Suprapubic skin (tissue), 4 donors: ENCODE measurements at regions not wholly inside any gene's neighbourhood (a gene's known extent, or its start where the extent isn't known, plus 50 kb on each side); places are given as distances from the start of the nearest gene placed in this dataset.
A peak's percentile ranks its signal among the peaks of the same experiment; 100 is the strongest.

Source experiments
- DNase-seq, 2 donors: peaks; one replicate each; pipeline ENCODE4 v3.0.0-alpha.2; 2019; ENCODE audit warnings: low spot score in 2 of 2
- H3K27ac ChIP-seq: fragments of 200-600 bp; sonication (generic); one replicate; pipeline ENCODE4 v1.5.1; 2019
- H3K27me3 ChIP-seq: fragments of 200-600 bp; sonication (generic); one replicate; pipeline ENCODE4 v1.5.1; 2019
- H3K36me3 ChIP-seq: fragments of 200-600 bp; sonication (generic); one replicate; pipeline ENCODE4 v1.5.1; 2019
- H3K4me1 ChIP-seq: fragments of 200-600 bp; sonication (generic); one replicate; pipeline ENCODE4 v1.5.1; 2019
- H3K4me3 ChIP-seq: fragments of 200-600 bp; sonication (generic); one replicate; pipeline ENCODE4 v1.5.1; 2019; ENCODE audit warnings: mild to moderate bottlenecking
- H3K9me3 ChIP-seq: fragments of 200-600 bp; sonication (generic); one replicate; pipeline ENCODE4 v1.5.1; 2019
- EP300 ChIP-seq: sonication (generic); formaldehyde crosslinking; IDR thresholded peaks from one replicate; pipeline ENCODE4 v1.6.1; 2017; ENCODE audit warnings: antibody characterized with exemption
- POLR2A ChIP-seq, 2 donors: fragments of 450-650 bp; IDR thresholded peaks; one replicate each; pipeline ENCODE4 v1.6.1; 2017; ENCODE audit warnings: antibody characterized with exemption in 2 of 2, mild to moderate bottlenecking in 2 of 2, moderate library complexity in 2 of 2
- POLR2AphosphoS5 ChIP-seq, 3 donors: sonication (generic); formaldehyde crosslinking; IDR thresholded peaks; one replicate each; pipeline ENCODE4 v1.6.1; 2017; ENCODE audit warnings: antibody characterized with exemption in 3 of 3
- WGBS: methylation state at CpG from one replicate; pipeline ENCODE4 v1.1.5; 2018; 5-methylcytosine and 5-hydroxymethylcytosine counted together
- TF ChIP-seq, protein P1 (sequence below), 2 donors: fragments of 200-600 bp in 1 of 2; fragments of 450-650 bp in 1 of 2; sonication (generic) in 1 of 2; IDR thresholded peaks; one replicate each; pipeline ENCODE4 v1.5.1; 2016 to 2019; ENCODE audit warnings: antibody characterized with exemption in 2 of 2, mild to moderate bottlenecking in 1 of 2, moderate library complexity in 1 of 2

DNA sequence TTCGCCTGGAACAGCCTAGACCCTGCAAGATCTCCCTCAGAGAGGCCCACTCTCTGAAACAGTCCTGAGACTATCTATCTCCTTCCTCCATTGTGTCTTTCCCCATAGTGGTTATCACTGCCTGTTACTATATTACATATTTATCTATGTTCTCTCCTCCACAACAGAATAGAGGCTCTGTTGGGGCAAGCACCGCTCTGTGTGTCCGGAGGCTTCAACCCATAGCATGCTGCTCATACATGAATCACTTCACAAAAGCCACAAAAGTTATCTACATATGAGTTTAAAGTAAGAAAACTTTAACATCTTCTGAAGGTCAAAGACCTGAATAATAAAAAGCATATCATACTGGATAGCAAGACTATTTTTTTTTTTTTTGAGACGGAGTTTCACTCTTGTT, 242.1 kb upstream of the HS6ST1 start:
- H3K9me3 ChIP-seq, result no peaks in the 10 kb centered on the region
- no peaks in the 10 kb centered on the region for H3K36me3 ChIP-seq
- TF ChIP-seq, protein P1, sequence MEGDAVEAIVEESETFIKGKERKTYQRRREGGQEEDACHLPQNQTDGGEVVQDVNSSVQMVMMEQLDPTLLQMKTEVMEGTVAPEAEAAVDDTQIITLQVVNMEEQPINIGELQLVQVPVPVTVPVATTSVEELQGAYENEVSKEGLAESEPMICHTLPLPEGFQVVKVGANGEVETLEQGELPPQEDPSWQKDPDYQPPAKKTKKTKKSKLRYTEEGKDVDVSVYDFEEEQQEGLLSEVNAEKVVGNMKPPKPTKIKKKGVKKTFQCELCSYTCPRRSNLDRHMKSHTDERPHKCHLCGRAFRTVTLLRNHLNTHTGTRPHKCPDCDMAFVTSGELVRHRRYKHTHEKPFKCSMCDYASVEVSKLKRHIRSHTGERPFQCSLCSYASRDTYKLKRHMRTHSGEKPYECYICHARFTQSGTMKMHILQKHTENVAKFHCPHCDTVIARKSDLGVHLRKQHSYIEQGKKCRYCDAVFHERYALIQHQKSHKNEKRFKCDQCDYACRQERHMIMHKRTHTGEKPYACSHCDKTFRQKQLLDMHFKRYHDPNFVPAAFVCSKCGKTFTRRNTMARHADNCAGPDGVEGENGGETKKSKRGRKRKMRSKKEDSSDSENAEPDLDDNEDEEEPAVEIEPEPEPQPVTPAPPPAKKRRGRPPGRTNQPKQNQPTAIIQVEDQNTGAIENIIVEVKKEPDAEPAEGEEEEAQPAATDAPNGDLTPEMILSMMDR (IDR thresholded peaks at IDR 0.05), result no peak
- TF ChIP-seq POLR2AphosphoS5 (IDR thresholded peaks at IDR 0.05) (no peak), EP300 (no peak), POLR2A (IDR thresholded peaks at IDR 0.05) (no peak)
- H3K4me1 ChIP-seq, result peaks cover 14% of the 10 kb centered on the region
- no peak overlapping the region for H3K4me3 ChIP-seq
- no peaks in the 10 kb centered on the region for H3K27me3 ChIP-seq
- H3K27ac ChIP-seq, result no peak overlapping the region
- no peak for DNase-seq
- 96% methylated on average over 4 of the region's 4 CpGs for WGBS

DNA sequence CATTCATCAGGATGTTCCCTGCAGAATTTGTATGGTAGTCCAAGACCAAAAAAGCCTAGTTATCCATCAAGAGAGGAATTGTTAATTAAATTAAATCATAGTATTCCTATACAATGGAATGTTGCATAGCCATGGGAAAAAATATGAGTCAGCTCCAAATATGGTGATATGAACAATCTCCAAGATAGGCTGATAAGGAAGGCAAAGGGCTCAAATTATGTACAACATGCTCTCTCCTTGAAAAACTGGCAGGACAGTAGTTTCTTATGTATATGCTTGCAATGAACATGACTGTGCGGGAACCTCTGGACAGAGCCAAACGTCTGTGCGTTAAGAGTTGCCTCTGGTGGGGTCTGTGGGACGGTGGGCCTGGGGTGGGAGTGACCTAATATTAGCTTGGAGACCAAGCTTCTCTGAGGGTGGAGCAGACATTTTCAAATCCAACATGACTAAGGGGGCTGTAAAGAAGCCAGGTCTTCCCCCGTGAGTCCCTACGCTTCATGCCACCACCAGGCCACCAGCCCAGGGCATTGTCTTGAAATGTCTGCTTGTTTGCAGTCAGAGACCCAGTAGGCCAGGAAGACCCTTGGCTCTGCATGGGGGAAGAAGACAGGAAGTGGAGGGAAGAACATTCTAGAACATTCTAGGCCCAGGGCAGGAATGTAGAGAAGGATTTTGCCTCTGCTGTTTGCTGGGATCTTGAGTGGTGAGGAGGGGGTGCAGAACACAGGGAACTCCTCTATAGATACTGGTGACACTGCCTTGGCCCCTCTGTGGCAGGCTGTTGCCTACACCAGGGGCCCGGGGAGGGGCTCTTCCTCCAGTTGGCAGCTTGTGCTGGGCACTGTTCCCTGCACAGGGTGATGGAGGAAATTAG, 244.0 kb upstream of the HS6ST1 start:
- TF ChIP-seq, protein P1 (IDR thresholded peaks at IDR 0.05), result no peak
- TF ChIP-seq POLR2A (IDR thresholded peaks at IDR 0.05) (no peak), EP300 (no peak), POLR2AphosphoS5 (IDR thresholded peaks at IDR 0.05) (no peak)
- Histone ChIP-seq H3K27ac (no peak overlapping the region), H3K27me3 (no peaks in the 10 kb centered on the region), H3K9me3 (no peaks in the 10 kb centered on the region), H3K4me1 (peaks cover 14% of the 10 kb centered on the region), H3K36me3 (no peaks in the 10 kb centered on the region), H3K4me3 (no peak overlapping the region)
- DNase-seq, result no peak
- 44% methylated on average over 7 of the region's 7 CpGs for WGBS

DNA sequence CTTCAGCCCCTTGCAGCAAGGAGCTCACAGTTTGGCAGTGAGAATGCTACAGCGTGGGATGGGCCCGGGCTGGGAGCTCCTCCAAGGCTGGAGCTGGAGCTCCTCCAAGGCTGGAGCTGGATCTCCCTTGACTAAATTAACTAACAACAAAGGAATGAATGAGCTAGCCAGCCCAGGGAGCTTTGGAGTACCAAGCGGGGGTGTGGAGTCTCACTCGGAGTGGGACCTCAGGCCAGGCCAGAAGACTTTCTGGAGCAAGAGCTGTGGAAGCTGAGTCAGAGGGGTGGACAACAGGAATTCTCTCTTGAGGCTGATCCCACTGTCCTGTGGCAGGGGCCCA, 244.7 kb upstream of the HS6ST1 start:
- 34% methylated on average over 4 of the region's 4 CpGs for WGBS
- peak in 1 of 2 donors; percentile 79 for DNase-seq
- Histone ChIP-seq H3K36me3 (no peaks in the 10 kb centered on the region), H3K27me3 (no peaks in the 10 kb centered on the region), H3K9me3 (no peaks in the 10 kb centered on the region), H3K27ac (no peak overlapping the region), H3K4me3 (no peak overlapping the region), H3K4me1 (peaks cover 14% of the 10 kb centered on the region)
- TF ChIP-seq, protein P1 (IDR thresholded peaks at IDR 0.05), result no peak
- TF ChIP-seq POLR2AphosphoS5 (IDR thresholded peaks at IDR 0.05), result no peak
- no peak for TF ChIP-seq POLR2A (IDR thresholded peaks at IDR 0.05)
- no peak for TF ChIP-seq EP300

DNA sequence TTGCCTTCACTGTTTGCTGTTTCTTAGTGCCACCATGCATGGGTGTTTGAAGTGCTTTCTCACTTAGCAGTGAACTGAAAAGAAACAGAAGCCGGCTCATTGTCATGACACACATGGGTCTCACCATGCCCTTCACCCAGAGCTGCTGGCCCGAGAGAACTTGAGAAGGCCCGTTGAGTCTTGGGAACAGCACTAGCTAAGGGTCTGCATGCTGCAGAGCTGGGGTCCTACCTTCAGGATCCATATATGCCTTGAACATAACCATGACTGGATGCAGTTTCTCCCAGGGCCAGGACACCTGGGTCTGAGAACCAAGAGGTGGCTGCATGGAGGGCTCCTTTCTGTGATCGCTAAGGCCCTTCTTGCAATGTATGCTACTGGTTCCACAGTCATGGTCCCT, 245.5 kb upstream of the HS6ST1 start:
- no peak for DNase-seq
- Histone ChIP-seq H3K4me1 (peaks cover 14% of the 10 kb centered on the region), H3K27ac (no peak overlapping the region), H3K27me3 (no peaks in the 10 kb centered on the region), H3K9me3 (no peaks in the 10 kb centered on the region), H3K4me3 (no peak overlapping the region), H3K36me3 (no peaks in the 10 kb centered on the region)
- 92% methylated on average over 4 of the region's 4 CpGs for WGBS
- TF ChIP-seq POLR2A (IDR thresholded peaks at IDR 0.05) (no peak), POLR2AphosphoS5 (IDR thresholded peaks at IDR 0.05) (no peak), EP300 (no peak)
- TF ChIP-seq, protein P1 (IDR thresholded peaks at IDR 0.05), result no peak

DNA sequence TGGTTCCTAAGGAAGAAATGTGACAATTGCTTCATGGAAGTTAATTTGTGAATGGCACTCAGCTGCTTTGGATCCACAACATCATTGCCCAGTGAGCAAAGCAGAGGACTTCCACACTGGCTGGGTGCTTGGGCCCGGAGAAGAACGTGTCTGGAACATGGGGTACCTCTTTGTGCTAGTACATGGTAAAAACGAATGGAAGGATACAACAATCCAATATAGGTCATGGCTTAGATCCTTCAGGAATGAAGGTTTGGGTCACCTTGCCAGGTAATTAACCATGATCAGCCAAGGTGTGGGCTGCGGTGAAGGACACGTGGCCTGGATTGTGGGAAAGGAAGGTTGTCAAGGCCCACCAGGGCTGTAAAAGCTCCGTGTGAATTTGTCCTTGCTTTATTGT, 245.9 kb upstream of the HS6ST1 start:
- 87% methylated on average over 6 of the region's 6 CpGs for WGBS
- Histone ChIP-seq H3K27ac (no peak overlapping the region), H3K4me3 (no peak overlapping the region), H3K9me3 (no peaks in the 10 kb centered on the region), H3K27me3 (no peaks in the 10 kb centered on the region), H3K36me3 (no peaks in the 10 kb centered on the region), H3K4me1 (peaks cover 14% of the 10 kb centered on the region)
- no peak for DNase-seq
- TF ChIP-seq POLR2A (IDR thresholded peaks at IDR 0.05) (no peak), EP300 (no peak), POLR2AphosphoS5 (IDR thresholded peaks at IDR 0.05) (no peak)
- TF ChIP-seq, protein P1 (IDR thresholded peaks at IDR 0.05), result no peak
